ENCODE measurements at regions not wholly inside any gene's neighbourhood (a gene's known extent, or its start where the extent isn't known, plus 50 kb on each side); places are given as distances from the start of the nearest gene placed in this dataset.

DNA sequence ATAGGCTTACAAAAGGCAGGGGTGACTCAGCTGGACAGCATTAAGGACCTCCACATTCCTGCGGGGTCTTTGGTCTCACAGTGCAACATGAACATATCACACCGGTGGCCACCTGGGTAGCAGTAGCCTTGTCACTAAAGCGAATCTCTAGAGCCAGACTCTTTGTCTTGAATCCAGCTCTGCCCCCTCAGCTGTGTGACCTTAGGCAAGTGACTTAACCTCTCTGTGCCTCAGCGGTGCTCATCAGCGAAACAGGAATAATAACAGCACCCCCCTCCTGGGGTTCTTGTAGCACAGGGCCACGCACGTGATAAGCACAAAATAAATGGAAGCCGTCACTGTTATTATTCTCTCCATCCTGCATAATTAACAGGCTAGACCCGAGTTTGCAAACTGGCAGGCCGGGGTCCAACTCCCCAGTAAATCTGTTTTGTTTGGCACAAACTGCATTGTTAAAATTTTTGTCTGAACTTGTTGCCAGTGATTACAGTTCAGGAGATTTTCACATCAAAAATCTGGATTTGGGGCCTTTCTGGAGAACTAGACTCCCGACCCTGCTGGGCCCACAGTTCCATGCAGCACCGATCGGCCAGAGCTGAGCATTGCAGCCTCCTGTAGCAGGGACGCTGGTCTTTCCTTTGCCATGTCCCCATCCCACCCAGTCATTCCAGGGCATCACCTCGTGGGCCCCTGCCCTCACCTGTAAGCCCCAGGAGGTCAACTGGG is 174.8 kb downstream of the PHETA1 start:
- no peak for DNase-seq

DNA sequence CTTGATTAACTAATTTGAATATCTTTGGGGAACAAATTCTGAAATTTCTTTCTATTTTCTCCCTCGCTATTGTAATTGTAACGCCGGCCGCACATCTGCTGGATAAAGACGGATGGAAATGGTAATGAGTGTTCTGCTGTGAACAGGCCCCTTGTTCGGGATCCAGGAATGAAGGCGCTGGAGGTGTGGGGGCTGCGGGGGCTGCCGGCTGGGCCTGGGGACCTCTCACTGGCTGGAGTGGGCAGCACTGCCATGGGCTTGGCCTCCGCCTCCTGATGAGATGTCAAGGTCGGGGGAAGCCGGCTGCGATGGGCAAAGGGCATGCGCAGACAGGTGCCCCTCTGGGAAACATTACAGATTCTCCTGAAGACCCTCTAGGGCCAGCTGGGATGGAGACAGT is 175.4 kb downstream of the PHETA1 start:
- DNase-seq, result no peak

DNA sequence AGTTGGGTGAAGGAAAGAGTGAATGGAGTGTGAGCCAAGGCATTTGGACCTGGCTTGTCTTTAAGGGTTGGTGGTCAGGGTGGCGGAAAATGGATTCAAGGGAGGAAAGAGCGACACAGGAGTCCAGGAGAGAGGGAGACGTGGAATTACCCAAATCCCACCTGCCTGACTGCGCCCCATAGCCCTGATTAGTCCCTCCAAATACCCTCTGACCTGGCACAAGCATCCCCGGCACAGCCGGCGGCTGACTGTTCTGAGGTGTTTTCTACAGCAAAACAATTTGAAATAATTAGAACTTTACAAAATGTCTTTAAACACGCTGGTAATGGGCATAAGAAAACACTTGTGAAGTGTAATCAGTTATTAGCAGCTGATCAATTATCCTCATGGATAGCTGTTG is 175.8 kb downstream of the PHETA1 start:
- no peak for DNase-seq

DNA sequence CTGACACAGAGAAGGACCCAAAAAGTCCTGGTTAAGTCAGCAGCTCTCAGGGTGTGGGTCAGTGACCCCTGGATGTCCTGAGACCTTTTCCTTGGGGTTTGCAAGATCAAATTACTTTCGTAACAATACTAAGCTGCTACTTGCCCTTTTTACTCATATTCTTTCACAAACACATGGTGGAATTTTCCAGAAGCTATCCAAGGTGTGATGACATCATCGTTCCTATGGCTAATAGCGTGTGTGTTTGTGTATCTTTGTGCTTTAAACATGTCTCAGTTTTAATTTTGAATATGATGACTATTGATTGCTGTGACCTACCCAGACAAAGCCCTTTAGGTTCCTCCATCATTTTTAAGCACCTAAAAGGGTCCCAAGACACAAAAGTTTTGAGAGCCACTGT is 176.2 kb downstream of the PHETA1 start:
- no peak for DNase-seq

DNA sequence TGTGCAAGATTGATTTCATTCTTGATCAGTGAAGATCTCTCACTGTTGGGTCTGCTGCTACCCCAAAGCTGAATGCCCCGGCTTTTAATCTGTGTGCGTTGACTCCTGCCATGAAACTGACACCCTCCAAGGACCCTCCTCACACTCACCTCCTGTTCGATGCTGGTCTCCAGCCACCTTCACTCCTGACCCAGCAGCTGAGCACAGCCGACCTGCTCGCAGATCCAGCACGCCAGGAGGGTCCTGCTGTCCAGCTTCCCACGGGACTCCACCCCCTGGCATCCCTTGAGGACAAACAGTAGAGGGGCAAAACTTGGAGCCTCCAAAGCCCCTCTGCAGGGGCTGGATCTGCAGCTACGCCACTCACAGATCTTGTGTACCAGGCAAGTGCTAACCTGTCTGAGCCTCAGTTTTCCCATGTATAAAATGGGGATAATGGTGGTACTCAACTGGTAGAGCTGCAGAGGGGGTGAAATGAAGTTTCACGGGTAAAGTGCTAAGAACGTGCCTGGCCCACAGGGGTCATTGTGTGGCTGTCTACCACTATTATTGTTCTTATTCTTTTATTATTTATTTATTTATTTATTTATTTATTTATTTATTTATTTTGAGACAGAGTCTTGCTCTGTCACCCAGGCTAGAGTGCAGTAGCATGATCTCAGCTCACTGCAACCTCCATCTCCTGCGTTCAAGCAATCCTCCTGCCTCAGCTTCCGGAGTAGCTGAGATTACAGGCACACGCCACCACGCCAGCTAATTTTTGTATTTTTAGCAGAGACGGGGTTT is 178.0 kb downstream of the PHETA1 start:
- no peak for DNase-seq

DNA sequence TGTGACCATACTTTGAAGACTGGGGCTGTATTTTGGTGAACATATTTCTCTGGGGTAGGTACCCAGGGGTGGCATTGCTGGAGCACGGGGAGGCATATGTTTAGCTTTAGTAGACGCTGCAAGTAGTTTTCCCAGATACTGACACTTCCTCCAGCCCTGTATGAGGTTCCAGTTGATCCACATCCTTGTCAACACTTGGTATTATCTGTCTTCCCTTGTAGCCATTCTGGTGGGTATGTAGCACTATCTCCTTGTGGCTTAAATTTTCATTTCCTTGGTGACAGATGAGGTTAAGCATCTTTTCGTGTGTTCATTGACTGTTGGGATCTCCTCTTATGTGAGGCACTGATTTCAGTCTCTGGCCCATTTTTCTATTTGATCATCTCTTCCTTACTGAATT is 179.1 kb downstream of the PHETA1 start:
- no peak for DNase-seq

DNA sequence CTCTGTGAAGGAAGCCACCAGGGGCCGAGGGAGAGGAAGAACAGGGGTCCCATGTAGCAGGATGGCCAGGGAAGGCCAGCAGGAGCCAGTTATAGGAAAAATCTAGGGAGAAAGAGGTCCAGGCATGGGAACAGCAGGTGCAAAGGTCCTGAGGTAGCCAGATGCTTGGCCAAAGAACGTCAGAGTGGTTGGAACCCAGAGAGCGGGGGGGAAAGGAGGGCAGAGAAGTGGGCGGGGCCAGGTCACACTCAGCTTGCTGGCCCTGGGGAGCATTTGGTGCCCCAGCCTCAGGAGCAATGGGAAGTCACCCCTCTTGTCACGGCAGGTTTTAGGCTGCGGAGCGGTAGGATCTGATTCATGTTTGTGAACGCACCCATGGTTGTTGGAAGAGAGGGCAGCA is 180.5 kb downstream of the PHETA1 start:
- DNase-seq, result no peak

DNA sequence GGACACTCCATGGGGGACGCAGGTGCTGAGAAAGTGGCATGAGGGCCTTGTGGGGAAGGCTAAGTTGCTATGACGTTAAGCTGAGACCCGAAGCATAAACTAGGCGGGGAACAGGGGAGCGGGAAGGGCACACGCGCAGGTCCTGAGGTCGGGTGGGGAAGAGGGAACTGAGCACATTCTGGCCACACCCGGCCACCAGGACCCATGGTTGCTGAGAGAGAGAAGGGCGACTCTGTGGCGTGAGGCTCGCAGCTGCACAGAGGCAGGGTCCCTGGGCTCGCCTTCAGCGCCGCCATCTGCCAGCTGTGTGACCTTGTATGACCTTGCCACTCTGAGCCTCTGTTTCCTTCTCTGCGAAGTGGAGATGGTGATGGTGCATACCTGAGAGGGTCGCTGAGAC is 182.5 kb downstream of the PHETA1 start:
- no peak for DNase-seq

DNA sequence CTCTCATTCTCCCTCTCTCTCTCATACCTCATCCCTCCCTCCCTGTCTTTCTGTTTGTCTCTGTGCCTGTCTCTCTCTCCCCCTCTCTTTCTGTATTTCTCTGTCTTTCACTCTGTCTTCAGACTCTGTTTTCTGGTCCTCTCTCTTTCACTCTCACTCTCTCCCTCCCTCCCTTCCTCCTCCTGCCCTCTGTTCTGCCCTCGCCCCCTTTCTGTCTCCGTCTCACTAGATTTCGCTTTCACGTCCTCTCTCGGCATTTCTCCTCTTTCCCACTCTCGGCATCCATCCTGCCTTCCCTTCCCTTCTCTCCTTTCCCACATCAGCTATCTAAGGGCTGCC is 183.0 kb downstream of the PHETA1 start:
- no peak for DNase-seq

DNA sequence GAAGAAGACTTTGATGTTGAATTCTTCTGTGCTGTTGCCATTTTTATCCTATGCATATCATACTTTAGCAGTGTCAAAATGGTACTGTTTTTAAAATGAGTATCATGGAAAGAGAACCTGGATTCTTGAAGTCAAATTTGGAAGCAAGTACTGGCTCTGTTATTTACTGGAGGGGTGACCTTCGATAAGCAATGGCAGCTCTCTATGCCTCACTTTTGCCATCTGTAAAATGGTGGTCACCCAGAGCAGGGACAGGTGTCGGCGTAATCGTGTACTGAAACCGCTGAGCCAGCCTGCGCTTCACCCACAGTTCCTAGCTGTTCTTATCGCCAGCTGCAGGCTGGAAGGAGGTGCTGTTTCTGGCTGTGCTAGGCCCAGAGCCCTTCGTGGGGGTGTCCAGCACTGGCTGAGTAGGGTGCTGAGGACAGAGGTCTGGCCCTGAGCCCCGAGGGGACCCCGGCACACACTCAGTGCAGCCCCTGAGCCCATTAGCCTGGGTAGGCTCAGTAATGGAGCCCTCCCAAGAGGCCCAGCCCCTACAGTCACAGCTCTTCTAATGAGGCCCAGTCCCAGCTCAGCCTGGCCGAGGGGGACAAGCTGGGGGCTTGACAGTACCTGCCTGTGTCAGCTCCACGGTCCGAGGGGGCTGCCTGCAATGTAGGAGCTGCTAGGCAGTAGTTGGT is 183.5 kb downstream of the PHETA1 start:
- no peak for DNase-seq

DNA sequence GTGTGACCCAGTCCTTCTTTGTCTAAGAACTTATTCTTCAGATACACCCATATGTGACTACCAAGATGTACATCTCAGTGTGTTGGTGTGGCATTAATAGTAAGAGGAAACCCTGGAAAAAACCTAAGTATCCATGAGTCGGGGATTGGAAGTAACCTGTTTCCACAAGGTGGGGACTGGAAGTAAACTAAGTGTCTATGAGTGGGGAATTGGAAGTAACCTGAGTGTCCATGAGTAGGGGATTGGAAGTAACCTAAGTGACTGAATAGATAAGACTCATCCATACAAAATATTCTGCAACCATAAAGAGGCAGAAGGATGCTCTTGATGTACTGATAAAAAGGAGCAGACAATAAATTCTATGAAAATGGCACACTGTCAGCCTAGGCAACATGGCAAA is 184.7 kb downstream of the PHETA1 start:
- DNase-seq, result no peak

DNA sequence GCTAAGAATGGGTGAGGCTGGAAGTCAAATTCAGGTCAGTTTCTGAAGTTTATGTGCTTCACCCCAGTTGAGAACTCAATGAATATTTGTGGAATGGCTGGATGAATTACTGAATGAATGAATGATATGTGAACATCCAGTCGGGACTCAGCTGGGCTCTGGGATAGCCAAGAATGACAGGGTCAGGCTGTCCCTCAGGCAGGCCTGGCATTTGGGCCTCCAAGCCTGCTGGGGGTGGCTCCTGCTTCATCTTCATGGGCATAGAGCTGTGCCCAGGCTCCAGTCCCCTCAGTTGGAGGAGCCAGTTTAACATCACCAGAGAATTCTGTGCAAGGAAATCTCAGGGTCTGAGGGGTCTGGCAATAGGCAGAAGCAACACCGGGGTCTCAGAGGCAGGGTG is 185.8 kb downstream of the PHETA1 start:
- DNase-seq, result no peak

DNA sequence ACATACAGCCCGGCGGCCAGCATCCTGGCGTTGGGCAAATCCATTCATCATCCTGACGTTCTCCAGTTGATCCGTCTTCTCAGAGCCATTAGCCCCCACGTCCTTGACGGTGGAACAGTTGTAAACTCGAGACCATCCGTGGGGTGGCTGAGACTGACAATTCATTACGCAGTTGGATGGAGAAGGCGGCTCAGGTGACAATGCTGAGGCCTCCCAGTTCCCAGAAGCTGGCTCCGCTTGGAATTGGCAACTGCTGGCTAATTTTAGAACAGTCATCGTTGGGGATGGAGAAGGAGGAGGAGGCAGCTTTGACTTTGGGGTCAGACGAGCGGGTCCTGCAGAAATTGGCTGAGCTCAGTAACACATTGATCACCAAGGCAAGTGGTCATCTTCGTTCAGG is 186.5 kb downstream of the PHETA1 start:
- DNase-seq, result no peak

DNA sequence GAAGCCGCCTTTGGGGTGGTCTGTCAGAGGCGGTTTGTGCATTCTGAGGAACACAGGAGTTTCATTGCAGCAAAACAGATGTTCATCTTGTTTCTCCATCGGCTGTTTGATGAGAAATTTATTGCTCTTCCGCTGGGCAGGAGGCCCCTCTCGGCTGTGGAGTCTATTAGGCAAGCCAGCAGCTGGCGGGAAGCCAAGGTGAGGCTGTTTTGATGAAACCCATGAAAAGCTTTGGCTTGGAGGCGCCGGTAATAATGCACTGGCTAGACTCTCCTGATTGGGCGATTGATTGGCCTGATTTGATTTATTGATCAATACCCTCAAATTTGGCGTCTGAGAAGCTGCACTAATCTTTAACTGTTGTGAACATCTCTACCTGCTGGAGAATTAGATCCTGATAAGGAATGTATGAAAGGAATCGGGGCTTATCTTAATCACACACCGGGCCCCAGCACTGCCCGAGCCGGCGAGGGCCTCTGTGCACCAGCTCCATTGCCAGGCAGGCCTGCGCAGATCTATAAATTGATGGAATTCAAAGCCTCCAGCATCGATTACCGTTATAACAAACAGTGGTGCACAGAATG is 187.7 kb downstream of the PHETA1 start:
- no peak for DNase-seq

DNA sequence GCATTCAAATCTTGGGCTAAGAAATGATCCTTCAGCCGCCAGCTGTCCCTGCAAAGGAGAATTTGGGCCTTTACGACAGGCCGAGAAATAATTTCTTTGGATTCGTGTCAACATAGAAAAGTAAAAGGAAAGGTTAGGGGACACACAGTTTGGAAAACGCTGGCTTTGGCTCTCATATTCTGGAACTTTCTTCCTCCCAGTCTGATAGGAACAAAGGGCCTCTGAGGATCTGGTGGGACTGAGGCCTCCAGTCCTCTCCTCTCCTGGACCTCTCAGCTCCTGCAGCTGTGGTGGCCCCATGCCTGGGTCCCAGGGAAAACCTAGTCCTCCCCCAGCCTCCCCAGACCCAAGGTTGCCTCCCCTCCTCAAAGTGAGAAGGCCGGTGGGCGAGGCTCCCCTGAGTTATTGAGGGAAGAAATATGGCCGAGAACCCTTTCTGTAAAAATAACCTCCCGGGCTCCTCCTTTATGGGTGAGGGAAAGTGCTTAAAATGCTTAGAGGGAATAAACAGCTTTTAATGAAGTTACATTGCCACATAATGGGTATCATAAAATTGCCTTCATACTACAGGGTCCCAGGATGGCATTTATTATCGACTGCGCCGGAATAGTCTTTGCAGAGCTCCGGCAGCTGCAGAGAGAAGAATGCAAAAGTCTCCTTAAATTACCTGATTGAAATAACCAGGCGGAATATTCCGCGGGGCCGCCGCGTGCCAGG is 188.3 kb downstream of the PHETA1 start:
- DNase-seq, result no peak

DNA sequence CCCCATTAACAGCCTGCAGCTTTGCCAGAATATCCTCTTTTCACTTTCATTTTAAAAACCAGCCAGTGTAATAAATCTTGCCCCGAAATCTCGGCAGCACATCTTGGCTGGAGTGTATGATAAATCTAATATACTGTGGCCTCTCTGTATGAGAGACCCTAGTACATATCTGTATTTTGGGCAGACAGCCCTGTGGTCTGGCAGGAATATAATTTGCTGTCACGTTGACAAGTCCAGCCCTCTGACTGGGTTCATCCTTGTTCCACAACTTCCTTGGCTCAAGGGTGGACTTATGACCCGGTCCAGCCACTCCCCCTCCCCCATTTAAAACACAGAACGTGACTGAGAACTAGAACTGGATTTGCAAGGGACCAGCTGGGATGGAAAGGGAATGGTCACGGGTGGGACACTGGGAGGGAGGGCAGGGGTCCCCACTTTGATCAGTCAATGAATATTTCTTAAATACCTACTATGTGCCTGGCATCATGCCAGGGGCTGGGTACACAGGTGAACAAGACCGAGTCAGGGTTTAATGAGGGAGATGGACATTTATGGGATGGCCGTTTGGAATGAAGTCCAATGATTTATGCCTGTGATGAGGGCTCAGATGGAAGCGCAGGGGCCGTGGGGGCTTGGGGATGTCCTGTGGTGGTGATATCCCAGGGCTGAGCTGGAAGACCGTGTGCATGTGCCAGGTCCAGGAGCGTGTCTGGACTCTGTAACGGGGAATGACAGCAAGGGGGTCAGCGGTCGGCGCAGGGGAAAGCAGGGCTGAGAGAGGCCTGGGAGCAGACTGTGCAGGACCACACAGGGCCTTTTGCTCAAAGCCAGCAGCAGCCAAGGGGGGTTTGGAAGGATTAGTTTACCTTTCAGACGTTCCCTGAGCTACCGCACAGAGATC is 190.5 kb downstream of the PHETA1 start:
- DNase-seq, result no peak

DNA sequence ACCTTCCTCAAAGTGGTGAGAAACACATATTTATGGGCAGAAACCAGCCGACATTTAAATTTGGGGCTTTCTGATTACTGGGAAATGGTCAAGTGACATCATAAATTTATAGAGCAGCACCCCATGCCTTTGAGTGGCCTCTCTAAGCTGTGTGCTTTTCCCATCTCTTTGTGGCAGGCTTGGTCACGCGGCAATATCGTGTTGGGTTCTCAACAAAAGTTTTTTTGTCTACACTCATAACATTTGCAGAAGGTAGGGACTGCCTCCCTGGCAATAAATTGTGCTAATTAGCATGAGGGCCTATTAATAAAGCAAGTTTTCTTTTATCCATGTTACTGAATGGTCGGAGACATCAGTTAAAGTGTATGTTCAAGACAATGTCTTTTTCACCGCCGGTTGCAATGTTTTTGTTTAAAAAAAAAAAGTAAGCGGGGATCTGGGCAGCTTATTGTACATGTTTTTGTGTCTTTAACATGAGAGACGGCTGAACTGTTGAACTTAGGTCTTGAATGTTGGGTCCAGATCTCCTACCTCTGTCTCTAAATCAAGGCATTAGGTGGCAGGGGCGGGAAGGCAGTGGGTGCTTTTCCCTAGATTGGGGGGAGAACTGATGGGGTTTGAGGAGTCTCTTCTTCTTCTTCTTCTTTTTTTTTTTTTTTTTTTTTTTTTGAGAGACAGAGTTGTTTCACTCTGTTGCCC is 193.3 kb downstream of the PHETA1 start:
- DNase-seq, result no peak

DNA sequence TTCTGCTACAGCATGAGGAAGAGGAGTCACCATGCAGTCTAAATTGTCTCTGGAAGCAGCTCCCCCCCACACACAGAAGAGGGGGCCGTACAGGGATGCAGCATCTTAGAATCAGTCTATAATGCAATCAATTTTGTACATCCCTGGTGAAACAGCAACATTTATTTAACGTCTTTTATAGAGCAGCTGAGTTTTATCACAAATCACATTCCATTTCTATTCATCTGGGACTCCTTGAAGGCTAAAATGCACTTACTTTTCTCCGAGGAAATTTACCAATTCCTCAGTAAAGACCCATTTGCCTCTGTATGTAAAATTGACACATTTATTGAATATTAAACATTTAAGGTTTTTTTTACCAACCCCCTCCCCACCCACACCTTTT is 193.9 kb downstream of the PHETA1 start:
- DNase-seq, result no peak

DNA sequence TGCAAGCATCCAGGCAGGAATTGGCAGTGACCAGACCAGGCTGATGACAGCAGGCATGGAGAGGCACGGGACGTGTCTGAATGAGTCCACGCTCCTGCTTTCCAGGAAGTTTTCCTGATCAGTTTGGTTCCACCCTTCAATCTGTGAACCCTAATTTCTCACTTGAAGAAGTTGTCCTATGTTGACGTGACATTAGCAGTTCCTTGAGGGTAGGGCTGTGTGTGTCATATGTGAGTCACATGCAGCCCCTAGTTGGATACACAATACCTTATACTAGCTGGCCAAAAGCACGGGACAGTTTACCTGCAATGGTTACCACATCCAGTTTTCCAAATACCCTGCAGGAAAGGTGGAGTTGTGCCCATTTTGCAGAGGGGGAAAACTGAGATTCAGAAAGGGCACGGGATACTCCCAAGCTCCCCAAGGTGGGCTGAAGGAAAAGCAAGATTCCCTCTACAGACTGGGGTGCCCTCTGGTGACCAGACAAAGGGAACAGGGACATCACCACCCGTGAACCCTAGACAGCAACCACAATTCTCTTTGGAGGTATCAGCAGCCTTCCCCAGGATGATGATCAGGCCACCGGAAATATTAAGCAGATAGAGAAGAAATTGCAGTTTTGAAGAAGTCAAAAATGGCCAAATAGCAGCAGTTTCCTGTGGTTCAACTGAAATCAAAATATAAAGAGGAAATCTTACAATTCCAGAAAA is 194.5 kb downstream of the PHETA1 start:
- no peak for DNase-seq

DNA sequence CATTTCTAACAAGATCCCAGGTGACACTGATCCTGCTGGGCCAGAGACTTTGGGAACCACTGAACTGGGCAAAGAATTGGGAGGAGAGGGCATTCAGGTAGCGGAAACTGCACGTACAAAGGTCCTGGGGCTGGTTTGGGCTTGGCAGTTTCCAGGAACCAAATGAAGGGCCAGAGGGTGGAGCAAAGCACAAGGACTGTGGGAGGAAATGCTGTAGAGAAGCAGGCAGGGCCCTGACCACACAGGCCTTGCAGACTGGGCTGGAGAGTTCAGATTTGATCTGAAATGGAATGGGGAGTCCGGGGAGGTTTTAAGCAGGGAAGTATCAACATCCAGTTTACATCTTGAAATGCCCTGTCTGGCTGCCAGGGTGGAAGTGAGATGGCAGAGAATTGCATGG is 195.1 kb downstream of the PHETA1 start:
- no peak for DNase-seq

DNA sequence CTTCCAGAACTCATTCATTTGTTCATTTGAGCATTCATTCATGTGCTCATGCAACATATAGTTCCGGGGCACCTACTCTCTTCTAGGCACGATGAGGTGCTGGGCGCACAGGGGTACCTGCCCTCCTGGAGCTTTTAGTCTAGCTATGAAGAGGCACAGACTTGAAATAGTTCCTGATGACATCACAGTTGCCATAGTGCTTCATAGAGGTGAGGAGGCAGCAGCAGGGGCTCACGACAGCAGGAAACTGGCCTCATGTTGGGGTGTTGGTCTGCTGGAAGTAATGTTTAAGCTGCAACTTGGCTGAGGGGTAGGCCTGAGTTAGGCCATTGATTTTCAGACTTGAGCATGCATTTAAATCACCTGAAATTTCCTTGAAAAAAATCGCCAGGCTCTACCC is 195.5 kb downstream of the PHETA1 start:
- DNase-seq, result no peak
